SU-DHL-6 (cell line): ENCODE measurements at regions not wholly inside any gene's neighbourhood (a gene's known extent, or its start where the extent isn't known, plus 50 kb on each side); places are given as distances from the start of the nearest gene placed in this dataset.
A peak's percentile ranks its signal among the peaks of the same experiment; 100 is the strongest.

Experiments
- H2AFZ ChIP-seq: fragments of 200-600 bp; sonication (generic); 2 replicates; pipeline ENCODE4 v1.6.1; 2014; ENCODE audit warnings: low read depth, mild to moderate bottlenecking, moderate library complexity, mixed read lengths, antibody characterized with exemption, low read length; ENCODE audit not compliant: severe bottlenecking
- H3F3A ChIP-seq: fragments of 200-600 bp; shearing (Covaris generic); 2 replicates; pipeline ENCODE4 v1.6.0; 2016; ENCODE audit warnings: antibody characterized with exemption, mild to moderate bottlenecking; ENCODE audit not compliant: insufficient read depth
- H3K27ac ChIP-seq: fragments of 200-600 bp; sonication (generic); 2 replicates; pipeline ENCODE4 v1.5.1; 2016; ENCODE audit warnings: low read depth, mild to moderate bottlenecking, low read length, moderate library complexity, mixed read lengths
- H3K27me3 ChIP-seq: fragments of 200-600 bp; sonication (generic), shearing (Covaris generic); 2 replicates; pipeline ENCODE4 v1.6.0; 2014; ENCODE audit warnings: mild to moderate bottlenecking, low read length
- H3K36me3 ChIP-seq: fragments of 200-600 bp; sonication (generic); 2 replicates; pipeline ENCODE4 v1.6.1; 2014; ENCODE audit warnings: mild to moderate bottlenecking, low read length, mixed read lengths
- H3K4me2 ChIP-seq: fragments of 300-600, 200-600 bp; shearing (Covaris generic), sonication (generic); 2 replicates; pipeline ENCODE4 v1.6.0; 2014; ENCODE audit warnings: low read length, low read depth, mild to moderate bottlenecking; ENCODE audit not compliant: poor library complexity, severe bottlenecking
- H3K4me3 ChIP-seq: fragments of 200-600 bp; sonication (generic); 2 replicates; pipeline ENCODE4 v1.5.1; 2014; ENCODE audit warnings: antibody characterized with exemption, low read length, mild to moderate bottlenecking, mixed read lengths; ENCODE audit not compliant: insufficient read depth, poor library complexity, severe bottlenecking
- H3K79me2 ChIP-seq: fragments of 200-600 bp; sonication (generic); 2 replicates; pipeline ENCODE4 v1.6.1; 2014; ENCODE audit warnings: mild to moderate bottlenecking, low read length, moderate library complexity; ENCODE audit not compliant: insufficient read depth
- H3K9ac ChIP-seq: fragments of 200-600 bp; sonication (generic); 2 replicates; pipeline ENCODE4 v1.7.0; 2014; ENCODE audit warnings: mild to moderate bottlenecking, low read length
- H3K9me2 ChIP-seq: fragments of 200-600 bp; sonication (generic); replicated peaks from 2 replicates; pipeline ENCODE4 v1.6.1; 2014; ENCODE audit warnings: low read length; ENCODE audit not compliant: insufficient read depth
- H3K9me3 ChIP-seq: fragments of 200-600 bp; sonication (generic); 2 replicates; pipeline ENCODE4 v1.6.1; 2014; ENCODE audit warnings: low read length, mixed read lengths; ENCODE audit not compliant: insufficient read depth
- H4K20me1 ChIP-seq: fragments of 200-600 bp; sonication (generic); 2 replicates; pipeline ENCODE4 v1.6.1; 2014; ENCODE audit warnings: low read depth, mild to moderate bottlenecking, antibody characterized with exemption, low read length, moderate library complexity, mixed read lengths
- EZH2phosphoT487 ChIP-seq: fragments of 200-600 bp; sonication (generic), shearing (Covaris generic); conservative IDR thresholded peaks from 2 replicates; pipeline ENCODE4 v1.6.1; 2018; ENCODE audit warnings: mild to moderate bottlenecking, antibody characterized with exemption, low read length, moderate library complexity, mixed read lengths
- TF ChIP-seq, protein P1 (sequence below): fragments of 200-600 bp; sonication (generic); IDR thresholded peaks from one replicate; pipeline ENCODE4 v1.5.1; 2017; ENCODE audit warnings: antibody characterized with exemption, mild to moderate bottlenecking, low read length, moderate library complexity; ENCODE audit not compliant: insufficient read depth, poor library complexity, severe bottlenecking

DNA sequence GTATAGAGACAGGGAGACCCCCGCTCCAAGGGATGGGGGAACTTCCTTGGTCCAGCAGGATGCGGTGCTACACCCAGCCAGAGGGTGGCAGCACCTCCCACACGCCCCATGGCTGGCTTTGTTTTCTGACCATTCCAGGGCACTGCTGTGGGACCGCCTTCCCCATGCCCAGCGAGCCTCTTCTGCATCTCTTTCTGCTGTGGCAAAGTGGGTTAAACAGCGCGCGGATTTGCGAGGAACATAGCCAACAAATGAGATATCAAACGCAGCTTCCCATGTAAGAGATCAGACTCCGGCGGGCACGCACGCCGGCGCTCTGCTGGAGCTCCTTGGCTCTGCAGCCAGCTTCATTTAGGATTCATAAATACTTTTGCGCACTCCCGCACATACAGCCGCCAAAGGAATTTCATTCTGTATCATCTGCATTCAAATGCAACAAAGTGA lies 485.8 kb upstream of the CADM1 start:
- TF ChIP-seq, protein P1, sequence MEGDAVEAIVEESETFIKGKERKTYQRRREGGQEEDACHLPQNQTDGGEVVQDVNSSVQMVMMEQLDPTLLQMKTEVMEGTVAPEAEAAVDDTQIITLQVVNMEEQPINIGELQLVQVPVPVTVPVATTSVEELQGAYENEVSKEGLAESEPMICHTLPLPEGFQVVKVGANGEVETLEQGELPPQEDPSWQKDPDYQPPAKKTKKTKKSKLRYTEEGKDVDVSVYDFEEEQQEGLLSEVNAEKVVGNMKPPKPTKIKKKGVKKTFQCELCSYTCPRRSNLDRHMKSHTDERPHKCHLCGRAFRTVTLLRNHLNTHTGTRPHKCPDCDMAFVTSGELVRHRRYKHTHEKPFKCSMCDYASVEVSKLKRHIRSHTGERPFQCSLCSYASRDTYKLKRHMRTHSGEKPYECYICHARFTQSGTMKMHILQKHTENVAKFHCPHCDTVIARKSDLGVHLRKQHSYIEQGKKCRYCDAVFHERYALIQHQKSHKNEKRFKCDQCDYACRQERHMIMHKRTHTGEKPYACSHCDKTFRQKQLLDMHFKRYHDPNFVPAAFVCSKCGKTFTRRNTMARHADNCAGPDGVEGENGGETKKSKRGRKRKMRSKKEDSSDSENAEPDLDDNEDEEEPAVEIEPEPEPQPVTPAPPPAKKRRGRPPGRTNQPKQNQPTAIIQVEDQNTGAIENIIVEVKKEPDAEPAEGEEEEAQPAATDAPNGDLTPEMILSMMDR, result peak; percentile 75
- no peak for TF ChIP-seq EZH2phosphoT487
- Histone ChIP-seq H3K4me3 (no peak overlapping the region), H3K9me2 (no peaks in the 10 kb centered on the region), H2AFZ (no peak overlapping the region), H3F3A (no peaks in the 10 kb centered on the region), H3K9me3 (no peaks in the 10 kb centered on the region), H3K4me2 (no peak overlapping the region), H3K27ac (no peak overlapping the region), H3K27me3 (no peaks in the 10 kb centered on the region), H3K36me3 (no peaks in the 10 kb centered on the region), H3K9ac (no peak overlapping the region), H4K20me1 (no peaks in the 10 kb centered on the region), H3K79me2 (no peaks in the 10 kb centered on the region)

DNA sequence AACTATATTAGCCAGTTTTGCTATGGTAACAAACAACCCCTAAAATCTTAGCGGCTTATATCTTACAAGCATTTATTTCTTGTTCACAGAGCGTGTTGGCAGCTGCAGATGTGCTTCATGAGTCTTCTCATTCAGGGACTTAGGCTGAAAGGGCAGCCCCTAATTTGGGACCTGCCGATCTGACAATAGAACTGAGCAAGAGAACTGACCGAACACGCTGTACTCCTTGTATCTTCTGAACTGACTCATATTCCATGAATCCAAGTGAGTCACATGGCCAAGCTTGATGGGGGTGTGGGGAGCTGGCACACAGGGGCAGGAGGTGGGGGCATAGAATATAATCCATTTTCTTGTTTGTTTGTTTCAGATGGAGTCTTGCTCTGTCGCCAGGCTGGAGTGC lies 481.7 kb upstream of the CADM1 start:
- Histone ChIP-seq H3K36me3 (no peaks in the 10 kb centered on the region), H2AFZ (no peak overlapping the region), H3K4me2 (no peak overlapping the region), H3K4me3 (no peak overlapping the region), H3K27ac (no peak overlapping the region), H3K9me2 (no peaks in the 10 kb centered on the region), H3F3A (no peaks in the 10 kb centered on the region), H3K9ac (no peak overlapping the region), H4K20me1 (no peaks in the 10 kb centered on the region), H3K9me3 (no peaks in the 10 kb centered on the region), H3K79me2 (no peaks in the 10 kb centered on the region), H3K27me3 (no peaks in the 10 kb centered on the region)
- TF ChIP-seq, protein P1, result no peak
- TF ChIP-seq EZH2phosphoT487, result no peak

DNA sequence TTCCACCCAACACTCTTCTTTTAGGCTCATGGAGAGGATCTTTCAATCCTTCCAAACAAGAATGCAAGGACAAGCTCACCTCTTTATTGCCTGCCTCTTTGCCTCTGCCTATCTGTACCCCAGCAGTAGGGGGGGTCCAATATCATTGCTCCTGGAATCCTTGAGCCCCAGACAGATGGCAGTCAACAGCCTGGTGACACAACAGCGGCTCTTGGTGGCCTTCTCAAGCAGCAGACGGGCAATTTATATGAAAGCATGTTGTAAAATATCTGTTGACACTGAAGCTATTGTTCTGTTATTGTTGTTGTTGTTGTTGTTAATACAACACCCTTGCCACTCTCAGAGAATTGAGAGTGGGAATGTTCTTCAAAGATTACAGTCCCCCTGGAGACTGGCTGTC lies 480.0 kb upstream of the CADM1 start:
- H4K20me1 ChIP-seq, result no peaks in the 10 kb centered on the region
- no peaks in the 10 kb centered on the region for H3K79me2 ChIP-seq
- no peak overlapping the region for H3K4me2 ChIP-seq
- TF ChIP-seq EZH2phosphoT487, result no peak
- TF ChIP-seq, protein P1, result no peak
- H3K27ac ChIP-seq, result no peak overlapping the region
- H3F3A ChIP-seq, result no peaks in the 10 kb centered on the region
- no peaks in the 10 kb centered on the region for H3K36me3 ChIP-seq
- H3K4me3 ChIP-seq, result no peak overlapping the region
- no peak overlapping the region for H3K9ac ChIP-seq
- H3K9me2 ChIP-seq, result no peaks in the 10 kb centered on the region
- no peaks in the 10 kb centered on the region for H3K27me3 ChIP-seq
- H2AFZ ChIP-seq, result no peak overlapping the region
- H3K9me3 ChIP-seq, result no peaks in the 10 kb centered on the region

DNA sequence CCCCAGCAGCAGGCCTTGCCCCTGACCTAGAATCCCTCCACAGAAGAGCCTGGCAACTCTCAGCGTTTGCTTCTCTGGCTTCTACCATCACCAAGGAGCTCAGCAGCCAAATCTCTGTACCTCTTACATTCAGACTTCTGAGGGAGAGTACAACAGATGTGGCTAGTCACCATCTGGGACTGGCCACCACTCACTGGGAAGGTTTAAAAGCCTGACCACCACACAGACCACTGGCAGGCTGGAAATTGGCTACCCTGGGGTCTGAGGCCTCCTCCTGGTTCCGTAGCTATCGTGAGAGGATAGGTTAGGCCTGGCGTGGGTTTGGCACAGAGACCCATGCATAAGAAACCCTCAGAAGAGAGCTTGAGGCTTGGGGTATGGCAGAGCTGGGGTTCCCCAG lies 478.5 kb upstream of the CADM1 start:
- TF ChIP-seq, protein P1, result no peak
- no peak for TF ChIP-seq EZH2phosphoT487
- no peaks in the 10 kb centered on the region for H3K79me2 ChIP-seq
- no peaks in the 10 kb centered on the region for H3K27me3 ChIP-seq

More for the DNA sequence above, 478.5 kb upstream of the CADM1 start:
- Histone ChIP-seq H3K4me3 (no peak overlapping the region), H4K20me1 (no peaks in the 10 kb centered on the region), H3K9ac (no peak overlapping the region), H3K9me3 (no peaks in the 10 kb centered on the region), H2AFZ (no peak overlapping the region), H3K27ac (no peak overlapping the region), H3K4me2 (no peak overlapping the region), H3K9me2 (no peaks in the 10 kb centered on the region), H3F3A (no peaks in the 10 kb centered on the region), H3K36me3 (no peaks in the 10 kb centered on the region)
